Activated T-helper 1 cell treated with anti-CD3 and anti-CD28 coated beads, Interleukin-2, amount 50 U/mL, for 16 hours (primary cell): ENCODE measurements at regions not wholly inside any gene's neighbourhood (a gene's known extent, or its start where the extent isn't known, plus 50 kb on each side); places are given as distances from the start of the nearest gene placed in this dataset.

Experiments
- DNase-seq, 2 donors: peaks; one replicate each; pipeline ENCODE4 v3.0.0-alpha.2; 2020; ENCODE audit warnings: low read depth in 1 of 2, low spot score in 1 of 2

GRCh38 chr1:229027622-229028182 lies 243.2 kb upstream of the RAB4A start:
- DNase-seq = no peak

GRCh38 chr1:229028544-229028943 lies 242.4 kb upstream of the RAB4A start:
- no peak for DNase-seq

- no peak for DNase-seq
Observed at GRCh38 chr1:229028987-229029878, 241.7 kb upstream of the RAB4A start.

- no peak for DNase-seq
Observed at GRCh38 chr1:229029879-229030235, 241.1 kb upstream of the RAB4A start.

- DNase-seq = no peak
Observed at GRCh38 chr1:229030630-229031029, 240.3 kb upstream of the RAB4A start.

- no peak for DNase-seq
Observed at GRCh38 chr1:229031061-229031460, 239.8 kb upstream of the RAB4A start.

GRCh38 chr1:229031481-229032341 lies 239.2 kb upstream of the RAB4A start:
- no peak for DNase-seq

GRCh38 chr1:229032375-229032774 lies 238.5 kb upstream of the RAB4A start:
- DNase-seq = no peak

- DNase-seq = no peak
Observed at GRCh38 chr1:229033480-229033879, 237.4 kb upstream of the RAB4A start.

GRCh38 chr1:229034342-229034741 lies 236.6 kb upstream of the RAB4A start:
- DNase-seq = no peak

- no peak for DNase-seq
Observed at GRCh38 chr1:229035054-229035747, 235.7 kb upstream of the RAB4A start.

GRCh38 chr1:229035748-229036082 lies 235.2 kb upstream of the RAB4A start:
- no peak for DNase-seq

- DNase-seq = no peak
Observed at GRCh38 chr1:229037806-229038405, 233.0 kb upstream of the RAB4A start.

GRCh38 chr1:229040630-229041358 lies 230.1 kb upstream of the RAB4A start:
- DNase-seq = no peak

- no peak for DNase-seq
Observed at GRCh38 chr1:229041946-229042345, 229.0 kb upstream of the RAB4A start.

- DNase-seq = no peak
Observed at GRCh38 chr1:229042482-229042881, 228.4 kb upstream of the RAB4A start.

- no peak for DNase-seq
Observed at GRCh38 chr1:229043115-229043514, 227.8 kb upstream of the RAB4A start.

- no peak for DNase-seq
Observed at GRCh38 chr1:229046251-229046853, 224.6 kb upstream of the RAB4A start.

GRCh38 chr1:229047161-229047839 lies 223.6 kb upstream of the RAB4A start:
- no peak for DNase-seq
